Right lobe of liver (tissue), 6 donors: ENCODE measurements at regions not wholly inside any gene's neighbourhood (a gene's known extent, or its start where the extent isn't known, plus 50 kb on each side); places are given as distances from the start of the nearest gene placed in this dataset.

Source experiments
- ATAC-seq, 4 donors: fragments of 200-7000 bp; cut with Tn5 transposase; one replicate each; pipeline ENCODE4 v1.9.1; 2020; ENCODE audit warnings: mild to moderate bottlenecking in 4 of 4, moderate library complexity in 4 of 4
- DNase-seq, 3 donors: peaks; one replicate each; pipeline ENCODE4 v3.0.0-alpha.2; 2020
- H3K27ac ChIP-seq, 3 donors: fragments of 200-600 bp; one replicate each; pipeline ENCODE4 v1.8.0; 2022
- H3K27me3 ChIP-seq, 2 donors: fragments of 200-600 bp; one replicate each; pipeline ENCODE4 v1.8.0; 2022
- H3K36me3 ChIP-seq, 4 donors: fragments of 200-600 bp; sonication (generic) in 1 of 4; one replicate each; pipeline versions ENCODE4 v1.5.1 to v1.8.0; 2017 to 2022; ENCODE audit warnings: control low read depth in 1 of 4
- H3K4me1 ChIP-seq, 4 donors: fragments of 200-600 bp; sonication (generic) in 1 of 4; one replicate each; pipeline versions ENCODE4 v1.5.1 to v1.8.0; 2017 to 2022; ENCODE audit warnings: control low read depth in 1 of 4
- H3K4me3 ChIP-seq, 3 donors: fragments of 200-600 bp; one replicate each; pipeline ENCODE4 v1.8.0; 2022
- H3K9me3 ChIP-seq, 4 donors: fragments of 200-600 bp; sonication (generic) in 1 of 4; one replicate each; pipeline versions ENCODE4 v1.5.1 to v1.8.0; 2017 to 2022; ENCODE audit warnings: control low read depth in 1 of 4
- POLR2A ChIP-seq: fragments of 450-650 bp; IDR thresholded peaks from one replicate; pipeline ENCODE4 v1.6.1; 2017; ENCODE audit warnings: antibody characterized with exemption, mild to moderate bottlenecking
- WGBS: methylation state at CpG from one replicate; pipeline ENCODE4 v1.1.6; 2018; ENCODE audit warnings: low coverage, low lambda C conversion rate; ENCODE audit not compliant: insufficient coverage; ENCODE audit errors: missing lambda C conversion rate; 5-methylcytosine and 5-hydroxymethylcytosine counted together
- intact Hi-C, 2 donors: fragments of 100-400 bp; cut with DNase I; formaldehyde crosslinking; loops; one replicate each; pipeline versions ENCODE4 v1.11.2 to v1.14.1; 2022
- TF ChIP-seq, protein P1 (sequence below), 4 donors: fragments of 200-600 bp in 3 of 4; fragments of 450-650 bp in 1 of 4; IDR thresholded peaks; one replicate each; pipeline versions ENCODE4 v1.5.1 to v1.8.0; 2016 to 2022; ENCODE audit warnings: antibody characterized with exemption in 4 of 4, mild to moderate bottlenecking in 2 of 4
- donor health status: DM: no; HTN: yes; CAD: no.
- donor health status: DM: no; HTN: no; CAD: no.
- donor health status: DM: no; HTN: no; CAD: no.
- donor health status: DM: no; HTN: yes; CAD: no.
- donor health status: DM: no; HTN: yes; CAD: no.

DNA sequence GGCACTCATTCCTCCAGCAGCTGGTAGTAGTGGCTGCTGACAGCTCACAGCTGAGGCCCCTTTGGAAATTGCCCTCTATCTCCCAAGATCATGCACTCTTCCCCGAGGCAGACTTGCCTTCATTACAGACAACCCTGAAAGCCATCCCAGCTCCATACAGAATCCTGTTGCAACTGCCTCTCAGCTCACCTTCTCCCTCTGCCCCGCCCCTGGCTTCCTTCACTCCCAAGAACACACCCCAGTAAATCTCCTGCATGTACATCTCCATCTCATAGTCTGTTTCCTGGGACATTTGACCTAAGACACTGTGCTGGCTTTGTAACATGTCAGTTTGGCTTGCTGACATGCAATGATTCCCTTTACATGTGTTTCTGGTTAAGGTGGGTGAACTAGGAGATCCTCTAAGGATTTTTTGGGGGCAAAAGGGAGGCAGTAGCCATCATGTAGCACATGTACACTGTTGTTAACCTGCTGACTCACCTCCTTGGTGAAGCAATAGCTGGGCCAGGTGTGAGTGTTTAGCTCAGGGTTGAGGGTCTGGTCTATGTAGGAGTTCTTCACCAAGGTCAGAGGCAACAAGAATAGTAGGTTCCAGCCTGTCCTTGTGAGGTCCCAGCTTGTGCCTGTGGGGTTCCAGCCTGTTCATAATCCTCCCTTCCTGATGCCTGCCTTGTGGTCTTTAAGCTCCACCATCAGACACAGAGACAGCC, 179.6 kb downstream of the CSNK2A3 start:
- DNase-seq (no peak), ATAC-seq (no peak)
- Histone ChIP-seq H3K9me3 (no peaks in the 10 kb centered on the region), H3K27ac (no peak overlapping the region), H3K4me1 (no peaks in the 10 kb centered on the region), H3K36me3 (no peaks in the 10 kb centered on the region), H3K4me3 (no peak overlapping the region), H3K27me3 (no peaks in the 10 kb centered on the region)
- intact Hi-C loops: no loop called here
- no peak for TF ChIP-seq POLR2A
- TF ChIP-seq, protein P1, sequence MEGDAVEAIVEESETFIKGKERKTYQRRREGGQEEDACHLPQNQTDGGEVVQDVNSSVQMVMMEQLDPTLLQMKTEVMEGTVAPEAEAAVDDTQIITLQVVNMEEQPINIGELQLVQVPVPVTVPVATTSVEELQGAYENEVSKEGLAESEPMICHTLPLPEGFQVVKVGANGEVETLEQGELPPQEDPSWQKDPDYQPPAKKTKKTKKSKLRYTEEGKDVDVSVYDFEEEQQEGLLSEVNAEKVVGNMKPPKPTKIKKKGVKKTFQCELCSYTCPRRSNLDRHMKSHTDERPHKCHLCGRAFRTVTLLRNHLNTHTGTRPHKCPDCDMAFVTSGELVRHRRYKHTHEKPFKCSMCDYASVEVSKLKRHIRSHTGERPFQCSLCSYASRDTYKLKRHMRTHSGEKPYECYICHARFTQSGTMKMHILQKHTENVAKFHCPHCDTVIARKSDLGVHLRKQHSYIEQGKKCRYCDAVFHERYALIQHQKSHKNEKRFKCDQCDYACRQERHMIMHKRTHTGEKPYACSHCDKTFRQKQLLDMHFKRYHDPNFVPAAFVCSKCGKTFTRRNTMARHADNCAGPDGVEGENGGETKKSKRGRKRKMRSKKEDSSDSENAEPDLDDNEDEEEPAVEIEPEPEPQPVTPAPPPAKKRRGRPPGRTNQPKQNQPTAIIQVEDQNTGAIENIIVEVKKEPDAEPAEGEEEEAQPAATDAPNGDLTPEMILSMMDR (IDR thresholded peaks at IDR 0.05): no peak
- whole genome bisulfite sequencing: 75% methylated on average over 1 of the region's 2 CpGs

DNA sequence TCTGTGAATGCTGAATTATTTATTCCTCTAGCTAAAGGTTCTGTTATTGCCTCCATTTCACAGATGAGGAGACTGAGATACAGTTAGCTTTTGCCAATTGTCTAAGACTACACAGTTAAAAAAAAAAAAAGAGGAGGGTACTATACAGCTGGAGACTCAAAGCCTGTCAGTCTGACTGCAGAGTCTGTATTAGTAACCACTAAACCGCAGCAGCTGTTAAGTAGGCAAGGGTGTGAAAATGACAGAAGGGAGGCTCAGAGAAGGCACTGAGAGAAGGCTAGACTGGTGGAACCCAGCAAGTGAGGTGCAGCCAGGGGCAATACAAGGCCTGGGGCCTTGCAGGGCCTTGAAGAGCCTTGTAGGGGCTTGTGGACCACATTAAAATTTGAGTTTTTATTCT, 181.2 kb downstream of the CSNK2A3 start:
- no peak overlapping the region for H3K4me3 ChIP-seq
- WGBS: 71% methylated on average over 1 of the region's 1 CpG
- H3K9me3 ChIP-seq: no peaks in the 10 kb centered on the region
- intact Hi-C loops: no loop called here
- ATAC-seq: peak in 1 of 4 donors; percentile 12
- no peaks in the 10 kb centered on the region for H3K27me3 ChIP-seq
- no peaks in the 10 kb centered on the region for H3K36me3 ChIP-seq
- TF ChIP-seq, protein P1 (IDR thresholded peaks at IDR 0.05): no peak
- no peak for TF ChIP-seq POLR2A
- H3K4me1 ChIP-seq: no peaks in the 10 kb centered on the region
- H3K27ac ChIP-seq: no peak overlapping the region
- DNase-seq: no peak

DNA sequence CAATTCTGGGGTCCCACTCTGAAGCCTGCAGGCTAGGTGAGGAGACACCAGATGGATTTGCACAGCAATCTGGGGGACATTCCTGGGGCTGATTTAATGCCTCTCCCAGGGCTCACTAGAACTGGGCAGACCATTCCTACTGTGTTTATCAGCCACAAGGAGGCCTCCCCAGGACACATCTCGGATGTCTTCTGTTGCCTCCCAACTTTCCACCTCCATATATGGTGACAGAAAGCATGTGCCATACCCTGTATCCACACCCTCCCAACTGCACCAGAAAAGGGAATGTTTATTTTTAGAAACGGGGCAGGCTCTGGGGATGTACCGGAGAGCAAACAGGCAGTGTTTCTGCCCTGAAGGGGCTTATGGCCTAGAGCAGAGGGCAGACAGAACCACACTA, 181.8 kb downstream of the CSNK2A3 start:
- no peaks in the 10 kb centered on the region for H3K27me3 ChIP-seq
- no peak for ATAC-seq
- WGBS: 83% methylated on average over 3 of the region's 3 CpGs

DNA sequence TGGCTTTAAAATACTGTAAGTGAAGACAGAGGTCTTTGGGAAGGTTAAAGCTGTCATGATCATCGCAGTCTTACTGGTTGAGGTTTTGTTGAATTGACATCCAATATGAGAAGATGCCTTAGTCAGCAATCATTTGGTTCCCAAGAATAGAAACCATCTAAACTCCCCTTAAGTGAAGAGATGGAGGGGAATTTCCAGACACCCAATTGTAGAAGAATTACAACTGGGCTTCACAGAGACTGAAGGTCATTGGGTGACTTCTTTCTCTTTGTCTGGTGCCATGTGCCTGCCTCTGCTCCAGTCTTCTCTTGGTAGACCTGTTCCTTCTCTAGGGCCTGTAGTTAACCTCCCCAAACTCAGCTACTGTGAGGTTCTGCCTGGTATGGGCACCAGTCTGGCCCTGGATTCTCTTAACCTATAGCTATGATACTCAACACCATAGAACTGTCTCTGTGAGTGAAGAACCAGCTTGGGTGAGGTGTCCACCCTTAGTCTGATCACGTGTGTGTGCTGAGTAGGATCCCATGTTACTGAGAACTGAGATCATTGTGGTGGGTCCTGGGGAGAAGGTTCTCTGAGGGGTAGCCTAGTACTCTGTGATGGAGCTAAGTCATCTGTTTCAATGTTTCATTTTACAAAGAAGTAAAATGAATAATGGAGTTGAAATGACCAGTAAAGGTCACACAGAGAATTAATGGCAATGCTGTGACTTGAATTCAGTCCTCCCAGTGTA, 182.5 kb downstream of the CSNK2A3 start:
- Histone ChIP-seq H3K27ac (no peak overlapping the region), H3K9me3 (no peaks in the 10 kb centered on the region), H3K27me3 (no peaks in the 10 kb centered on the region), H3K36me3 (no peaks in the 10 kb centered on the region), H3K4me1 (no peaks in the 10 kb centered on the region), H3K4me3 (no peak overlapping the region)
- 88% methylated on average over 2 of the region's 2 CpGs for WGBS
- ATAC-seq (no peak), DNase-seq (no peak)
- no peak for TF ChIP-seq POLR2A
- TF ChIP-seq, protein P1 (IDR thresholded peaks at IDR 0.05): no peak
- intact Hi-C loops: no loop called here

More for the DNA sequence above, 181.8 kb downstream of the CSNK2A3 start:
- Histone ChIP-seq H3K4me3 (no peak overlapping the region), H3K27ac (no peak overlapping the region), H3K36me3 (no peaks in the 10 kb centered on the region), H3K4me1 (no peaks in the 10 kb centered on the region), H3K9me3 (no peaks in the 10 kb centered on the region)
- no peak for DNase-seq
- TF ChIP-seq POLR2A: no peak
- TF ChIP-seq, protein P1 (IDR thresholded peaks at IDR 0.05): no peak
- intact Hi-C loops: no loop called here
